NCI-H1436 (cell line): ENCODE measurements at regions not wholly inside any gene's neighbourhood (a gene's known extent, or its start where the extent isn't known, plus 50 kb on each side); places are given as distances from the start of the nearest gene placed in this dataset.

Experiments
- DNase-seq: peaks from one replicate; lab custom pipeline; 2025; lab: John Stamatoyannopoulos, UW

GRCh38 chr13:105050686-105051085, 1484.8 kb downstream of the EFNB2 start:
- DNase-seq, result no peak

- DNase-seq, result no peak
Observed at GRCh38 chr13:105048677-105049076, 1486.8 kb downstream of the EFNB2 start.

- DNase-seq, result no peak
Observed at GRCh38 chr13:105047676-105048295, 1487.7 kb downstream of the EFNB2 start.

GRCh38 chr13:105037110-105037509, 1498.4 kb downstream of the EFNB2 start:
- DNase-seq, result no peak

GRCh38 chr13:105035092-105035491, 1500.4 kb downstream of the EFNB2 start:
- DNase-seq, result no peak

- no peak for DNase-seq
Observed at GRCh38 chr13:105033999-105034398, 1501.5 kb downstream of the EFNB2 start.

GRCh38 chr13:105031306-105031705, 1504.2 kb downstream of the EFNB2 start:
- DNase-seq, result no peak

DNA sequence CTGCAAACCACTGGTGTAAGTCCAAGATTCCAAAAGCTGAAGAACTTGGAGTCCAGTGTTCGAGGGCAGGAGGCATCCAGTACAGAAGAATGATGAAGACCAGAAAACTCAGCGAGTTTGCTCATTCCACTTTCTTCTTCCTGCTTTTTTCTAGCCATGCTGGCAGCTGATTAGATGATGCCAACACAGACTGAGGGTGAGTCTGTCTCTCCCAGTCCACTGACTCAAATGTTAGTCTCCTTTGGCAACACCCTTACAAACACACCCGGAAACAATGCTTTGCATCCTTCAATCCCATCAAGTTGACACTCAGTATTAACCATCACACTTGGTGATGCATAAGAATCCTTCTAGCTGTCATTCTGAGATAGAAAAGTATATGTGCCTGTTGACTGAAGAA, 1504.6 kb downstream of the EFNB2 start:
- no peak for DNase-seq

- DNase-seq, result no peak
Observed at GRCh38 chr13:105019073-105019472, 1516.4 kb downstream of the EFNB2 start.

DNA sequence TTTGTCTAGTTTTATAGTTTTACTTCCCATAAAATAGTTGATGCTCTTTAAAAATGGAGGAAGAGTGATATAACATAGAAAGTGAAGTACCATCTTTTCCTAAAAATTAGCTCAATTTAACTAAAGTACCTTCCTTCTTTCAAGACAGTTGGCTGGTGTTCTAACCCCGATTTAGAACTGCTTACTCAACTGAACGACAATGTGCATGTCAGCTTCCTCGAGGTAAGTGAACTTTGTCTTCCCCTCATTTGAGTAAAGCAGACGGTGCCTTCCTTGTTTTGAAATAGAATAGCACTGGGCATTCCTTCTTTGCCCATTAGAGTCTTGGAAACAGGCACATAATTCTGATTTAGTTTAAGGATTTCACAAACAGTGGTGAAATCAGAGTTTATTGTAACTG, 1519.2 kb downstream of the EFNB2 start:
- DNase-seq, result no peak

DNA sequence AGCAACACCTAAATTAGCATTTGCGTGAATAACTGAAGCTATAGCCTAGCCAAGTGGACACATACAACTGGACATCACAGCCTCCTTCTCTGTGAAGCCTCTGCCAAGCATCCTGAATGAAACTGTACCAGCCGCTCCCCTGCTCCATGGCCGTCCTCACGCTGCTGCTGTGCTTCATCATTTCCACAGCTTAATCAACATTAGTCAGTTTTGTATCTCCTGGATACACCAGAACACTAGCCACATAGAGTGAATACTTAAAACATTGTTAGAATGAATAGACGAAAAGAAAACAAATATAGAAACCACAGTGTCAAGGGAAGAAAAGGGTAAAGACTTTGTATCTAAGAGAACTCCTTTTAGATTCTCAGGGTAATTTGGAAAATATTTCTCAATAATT, 1526.9 kb downstream of the EFNB2 start:
- DNase-seq, result no peak

GRCh38 chr13:105007166-105007808, 1528.2 kb downstream of the EFNB2 start:
- DNase-seq, result no peak

DNA sequence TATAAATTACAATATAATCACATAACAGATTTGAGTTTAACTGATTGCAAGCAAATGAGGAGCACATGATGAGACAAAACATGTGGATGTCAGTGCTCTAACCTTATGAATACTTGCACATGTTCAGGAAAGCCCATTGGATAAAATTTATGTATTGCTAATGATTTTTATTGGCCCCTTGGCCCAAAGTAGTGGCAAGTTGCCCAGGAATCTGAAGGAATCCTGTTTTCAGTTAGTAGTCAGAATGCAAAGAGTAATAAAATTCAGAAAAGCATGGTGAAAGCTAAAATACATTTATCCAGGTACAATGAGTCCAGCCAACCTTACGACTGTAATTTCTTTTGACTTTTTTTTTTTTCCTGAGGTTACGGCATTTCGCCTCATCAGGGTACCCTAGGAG, 1539.4 kb downstream of the EFNB2 start:
- no peak for DNase-seq

DNA sequence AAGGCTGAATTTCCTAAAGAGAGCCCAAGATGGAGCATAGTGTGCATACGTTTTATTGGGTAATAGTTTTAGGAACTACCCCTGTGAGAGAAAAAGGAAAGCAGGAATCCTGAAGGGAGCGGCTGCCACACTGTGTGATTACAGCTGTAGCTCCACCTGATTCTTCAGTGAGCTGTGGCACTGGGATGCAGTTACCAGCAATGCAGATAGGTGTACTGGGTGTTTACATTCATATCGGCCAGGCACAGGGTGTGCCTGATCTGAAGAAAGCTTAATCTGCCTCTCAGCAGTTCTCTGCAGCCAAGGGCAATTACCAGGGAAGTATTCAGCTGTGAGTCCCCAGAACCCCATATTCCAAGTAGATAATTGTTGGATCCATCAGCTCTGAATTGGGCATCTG, 1541.8 kb downstream of the EFNB2 start:
- DNase-seq, result no peak

DNA sequence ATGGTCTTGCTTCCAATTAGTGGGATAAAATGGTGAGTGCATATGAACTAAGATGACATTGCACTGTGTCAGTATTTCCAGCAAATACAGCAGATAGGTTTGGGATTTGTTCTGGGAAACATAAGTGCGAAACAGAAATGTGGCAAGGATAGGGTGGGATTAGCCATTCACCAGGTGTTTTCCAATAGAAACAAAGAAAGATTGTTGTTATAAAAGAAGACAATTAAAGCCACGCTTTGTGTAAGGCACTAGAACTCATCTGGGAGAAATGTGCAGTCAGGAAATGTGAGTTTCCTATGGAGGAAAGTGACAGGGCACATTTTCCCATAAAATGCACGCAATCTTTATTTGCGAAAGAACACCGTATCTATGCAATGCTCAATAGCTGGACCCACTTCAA, 1547.8 kb downstream of the EFNB2 start:
- DNase-seq, result no peak

- DNase-seq, result no peak
Observed at GRCh38 chr13:104984296-104984818, 1551.1 kb downstream of the EFNB2 start.

GRCh38 chr13:104983601-104984000, 1551.9 kb downstream of the EFNB2 start:
- no peak for DNase-seq

DNA sequence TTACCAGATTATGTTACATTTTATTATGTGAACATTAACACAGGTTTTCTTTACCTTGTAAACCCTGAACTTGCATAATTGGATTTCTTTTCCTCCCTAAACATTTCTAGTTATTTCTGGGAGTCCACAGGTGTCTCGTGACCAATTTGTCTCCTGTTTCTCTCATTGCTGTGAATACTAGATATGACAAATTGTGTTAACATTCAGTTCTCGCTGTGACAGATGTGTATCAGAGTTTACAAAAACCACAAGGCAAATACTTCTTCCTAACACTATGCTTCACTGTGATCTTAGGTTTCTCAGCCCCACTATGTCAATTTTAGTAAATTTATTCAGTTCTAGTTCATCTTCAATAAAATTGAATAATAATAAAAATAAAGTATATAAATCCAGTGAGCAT, 1554.9 kb downstream of the EFNB2 start:
- no peak for DNase-seq

DNA sequence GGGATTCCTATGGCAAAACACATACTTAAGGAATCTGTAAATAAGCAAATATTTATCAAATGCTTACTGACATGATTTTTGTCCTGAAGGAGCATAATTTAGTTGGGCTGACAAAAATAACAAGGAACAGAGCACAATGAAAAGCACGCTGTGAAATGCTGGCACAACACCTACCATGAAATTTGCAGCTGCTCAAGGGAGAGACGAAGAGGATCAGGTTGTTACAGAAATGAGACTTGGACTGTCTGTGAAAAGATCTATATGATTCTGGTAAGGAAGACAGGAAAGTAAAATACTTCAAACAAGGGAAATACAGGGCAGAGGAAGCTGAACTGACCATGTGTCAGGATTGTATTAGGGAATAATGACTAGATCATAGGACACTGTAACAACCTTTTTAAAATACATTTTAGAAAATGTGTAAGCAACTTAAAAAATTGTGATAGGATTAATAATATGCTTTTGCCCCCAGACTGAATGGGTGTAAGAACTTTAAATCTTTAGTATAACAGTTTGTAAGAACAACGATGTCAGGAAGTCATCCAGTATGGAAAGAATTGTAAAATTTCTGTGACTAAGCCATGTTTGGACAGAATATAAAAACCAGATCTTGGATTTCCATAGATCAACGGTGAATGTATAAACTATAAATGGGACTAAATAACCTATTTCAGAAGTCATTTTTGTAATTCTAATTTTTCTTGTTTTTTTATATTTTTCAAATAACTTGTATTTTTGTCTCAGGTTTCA, 1556.0 kb downstream of the EFNB2 start:
- no peak for DNase-seq

- DNase-seq, result no peak
Observed at GRCh38 chr13:104976986-104977385, 1558.5 kb downstream of the EFNB2 start.

DNA sequence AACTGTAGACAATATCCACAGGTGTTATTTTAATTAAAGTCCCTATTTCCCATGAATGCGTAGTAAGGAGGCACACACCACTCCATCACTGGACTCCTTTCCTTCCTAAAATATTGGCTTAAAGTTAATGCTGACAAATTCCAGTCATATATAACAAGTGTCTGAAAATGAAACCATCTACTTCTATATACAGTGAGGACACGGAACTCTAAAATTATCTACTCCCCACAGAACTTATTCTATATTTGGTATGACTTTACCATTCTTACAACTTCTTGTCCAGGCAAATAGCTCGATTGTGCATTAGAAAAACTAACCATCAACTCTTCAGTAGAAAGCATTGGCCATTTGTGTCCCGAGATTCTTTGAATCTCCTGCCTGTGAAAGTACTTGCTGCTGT, 1560.2 kb downstream of the EFNB2 start:
- no peak for DNase-seq

DNA sequence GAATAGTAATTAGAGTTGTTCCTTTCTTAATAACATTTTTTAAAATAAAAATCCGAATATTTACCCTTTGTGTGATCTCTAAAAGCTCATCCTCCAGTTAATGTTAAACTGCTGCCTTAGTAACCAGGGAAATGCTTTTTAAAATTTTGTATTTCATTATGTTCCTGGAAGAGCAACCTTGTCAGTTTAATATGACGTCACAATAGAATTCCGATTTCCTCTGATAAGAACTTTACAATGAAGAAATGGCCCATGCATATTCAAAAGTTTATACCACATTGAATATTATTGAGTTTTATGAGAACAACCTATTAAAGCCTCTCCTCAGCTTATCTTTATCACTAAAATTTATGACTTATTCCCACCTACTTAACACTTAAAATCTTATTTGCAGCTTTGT, 1566.6 kb downstream of the EFNB2 start:
- no peak for DNase-seq
